ENCODE measurements at regions not wholly inside any gene's neighbourhood (a gene's known extent, or its start where the extent isn't known, plus 50 kb on each side); places are given as distances from the start of the nearest gene placed in this dataset.

GRCh38 chr1:218953386-218953785 is 220.3 kb upstream of the LYPLAL1 start:
- Histone ChIP-seq H3K4me3 (IDR thresholded peaks at IDR 0.05; ENCODE audit: insufficient read depth, low read depth, low read length) (no peak overlapping the region), H3K36me3 (ENCODE audit: insufficient read depth) (no peaks in the 10 kb centered on the region), H3K27me3 (ENCODE audit: insufficient read depth, low read depth) (no peaks in the 10 kb centered on the region), H3K4me1 (ENCODE audit: low read depth, poor library complexity, severe bottlenecking) (no peaks in the 10 kb centered on the region), H3K4me2 (no peak overlapping the region), H3K27ac (no peak overlapping the region), H2AFZ (ENCODE audit: low read depth) (no peak overlapping the region), H4K20me1 (ENCODE audit: insufficient read depth) (no peaks in the 10 kb centered on the region), H3K9ac (no peak overlapping the region), H3K79me2 (ENCODE audit: insufficient read depth, low read depth) (no peaks in the 10 kb centered on the region)
- TF ChIP-seq CTCF (conservative IDR thresholded peaks at IDR 0.05; ENCODE audit: low read depth, low read length), result no peak

GRCh38 chr1:218957971-218958370 is 215.7 kb upstream of the LYPLAL1 start:
- Histone ChIP-seq H4K20me1 (ENCODE audit: insufficient read depth) (no peaks in the 10 kb centered on the region), H3K9ac (no peak overlapping the region), H3K27me3 (ENCODE audit: insufficient read depth, low read depth) (no peaks in the 10 kb centered on the region), H3K4me2 (no peak overlapping the region), H3K4me3 (IDR thresholded peaks at IDR 0.05; ENCODE audit: insufficient read depth, low read depth, low read length) (no peak overlapping the region), H2AFZ (ENCODE audit: low read depth) (no peak overlapping the region), H3K36me3 (ENCODE audit: insufficient read depth) (no peaks in the 10 kb centered on the region), H3K4me1 (ENCODE audit: low read depth, poor library complexity, severe bottlenecking) (no peaks in the 10 kb centered on the region), H3K27ac (no peak overlapping the region), H3K79me2 (ENCODE audit: insufficient read depth, low read depth) (no peaks in the 10 kb centered on the region)
- TF ChIP-seq CTCF (conservative IDR thresholded peaks at IDR 0.05; ENCODE audit: low read depth, low read length), result no peak

- Histone ChIP-seq H3K4me1 (ENCODE audit: low read depth, poor library complexity, severe bottlenecking) (no peaks in the 10 kb centered on the region), H2AFZ (ENCODE audit: low read depth) (no peak overlapping the region), H3K79me2 (ENCODE audit: insufficient read depth, low read depth) (no peaks in the 10 kb centered on the region), H3K4me2 (no peak overlapping the region), H3K9ac (no peak overlapping the region), H3K4me3 (IDR thresholded peaks at IDR 0.05; ENCODE audit: insufficient read depth, low read depth, low read length) (no peak overlapping the region), H3K27me3 (ENCODE audit: insufficient read depth, low read depth) (no peaks in the 10 kb centered on the region), H3K27ac (no peak overlapping the region), H4K20me1 (ENCODE audit: insufficient read depth) (no peaks in the 10 kb centered on the region), H3K36me3 (ENCODE audit: insufficient read depth) (no peaks in the 10 kb centered on the region)
- no peak for TF ChIP-seq CTCF (conservative IDR thresholded peaks at IDR 0.05; ENCODE audit: low read depth, low read length)
Measured at GRCh38 chr1:218959784-218960183, 213.9 kb upstream of the LYPLAL1 start.

GRCh38 chr1:218964471-218965185 is 209.1 kb upstream of the LYPLAL1 start:
- no peaks in the 10 kb centered on the region for H3K79me2 ChIP-seq (ENCODE audit: insufficient read depth, low read depth)
- no peaks in the 10 kb centered on the region for H4K20me1 ChIP-seq (ENCODE audit: insufficient read depth)
- no peak overlapping the region for H3K4me2 ChIP-seq
- H3K4me3 ChIP-seq (IDR thresholded peaks at IDR 0.05; ENCODE audit: insufficient read depth, low read depth, low read length), result no peak overlapping the region
- H3K36me3 ChIP-seq (ENCODE audit: insufficient read depth), result no peaks in the 10 kb centered on the region
- H2AFZ ChIP-seq (ENCODE audit: low read depth), result no peak overlapping the region
- no peaks in the 10 kb centered on the region for H3K4me1 ChIP-seq (ENCODE audit: low read depth, poor library complexity, severe bottlenecking)
- no peak for TF ChIP-seq CTCF (conservative IDR thresholded peaks at IDR 0.05; ENCODE audit: low read depth, low read length)
- no peak overlapping the region for H3K9ac ChIP-seq
- no peaks in the 10 kb centered on the region for H3K27me3 ChIP-seq (ENCODE audit: insufficient read depth, low read depth)
- no peak overlapping the region for H3K27ac ChIP-seq

Data from KMS-11 (cell line).